ENCODE measurements at regions not wholly inside any gene's neighbourhood (a gene's known extent, or its start where the extent isn't known, plus 50 kb on each side); places are given as distances from the start of the nearest gene placed in this dataset.

- TF ChIP-seq CTCF (conservative IDR thresholded peaks at IDR 0.05 in 1 of 2, IDR thresholded peaks at IDR 0.05 in 1 of 2; ENCODE audit: extremely low read depth in 1 of 2, insufficient read depth in 1 of 2, low read depth in 1 of 2, low read length in 2 of 2) (no peak), EZH2 (IDR thresholded peaks at IDR 0.05; ENCODE audit: borderline replicate concordance, low read length) (no peak)
Measured at GRCh38 chr10:10960534-10960933, 57.1 kb upstream of the CELF2 start.

All from mammary epithelial cell (primary cell).